Suprapubic skin (tissue), 4 donors: ENCODE measurements at regions not wholly inside any gene's neighbourhood (a gene's known extent, or its start where the extent isn't known, plus 50 kb on each side); places are given as distances from the start of the nearest gene placed in this dataset.

Experiments
- EP300 ChIP-seq: sonication (generic); formaldehyde crosslinking; IDR thresholded peaks from one replicate; pipeline ENCODE4 v1.6.1; 2017; ENCODE audit warnings: antibody characterized with exemption
- POLR2A ChIP-seq, 2 donors: fragments of 450-650 bp; IDR thresholded peaks; one replicate each; pipeline ENCODE4 v1.6.1; 2017; ENCODE audit warnings: antibody characterized with exemption in 2 of 2, mild to moderate bottlenecking in 2 of 2, moderate library complexity in 2 of 2
- POLR2AphosphoS5 ChIP-seq, 3 donors: sonication (generic); formaldehyde crosslinking; IDR thresholded peaks; one replicate each; pipeline ENCODE4 v1.6.1; 2017; ENCODE audit warnings: antibody characterized with exemption in 3 of 3
- TF ChIP-seq, protein P1 (sequence below), 2 donors: fragments of 200-600 bp in 1 of 2; fragments of 450-650 bp in 1 of 2; sonication (generic) in 1 of 2; IDR thresholded peaks; one replicate each; pipeline ENCODE4 v1.5.1; 2016 to 2019; ENCODE audit warnings: antibody characterized with exemption in 2 of 2, mild to moderate bottlenecking in 1 of 2, moderate library complexity in 1 of 2

DNA sequence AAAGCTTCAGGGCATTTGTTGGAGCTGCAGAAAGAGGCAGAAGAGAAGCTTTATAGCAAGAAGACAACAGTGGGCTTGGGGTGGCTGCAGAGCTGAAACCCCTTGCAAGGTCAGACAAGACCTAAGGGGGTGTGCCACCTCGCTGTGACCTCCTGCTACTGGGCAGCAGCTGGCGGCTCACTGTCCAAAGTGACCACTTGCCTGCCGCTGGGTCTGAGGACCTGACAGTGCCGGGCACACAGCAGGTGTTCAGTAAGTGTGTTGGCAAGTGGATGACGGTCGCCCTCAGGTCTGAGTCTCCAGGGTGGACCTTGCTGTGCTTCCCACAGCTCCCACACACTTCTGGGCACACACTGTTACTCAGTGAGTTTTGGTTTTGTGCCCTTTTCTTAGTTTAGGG is 336.5 kb downstream of the C16orf95 start:
- TF ChIP-seq, protein P1, sequence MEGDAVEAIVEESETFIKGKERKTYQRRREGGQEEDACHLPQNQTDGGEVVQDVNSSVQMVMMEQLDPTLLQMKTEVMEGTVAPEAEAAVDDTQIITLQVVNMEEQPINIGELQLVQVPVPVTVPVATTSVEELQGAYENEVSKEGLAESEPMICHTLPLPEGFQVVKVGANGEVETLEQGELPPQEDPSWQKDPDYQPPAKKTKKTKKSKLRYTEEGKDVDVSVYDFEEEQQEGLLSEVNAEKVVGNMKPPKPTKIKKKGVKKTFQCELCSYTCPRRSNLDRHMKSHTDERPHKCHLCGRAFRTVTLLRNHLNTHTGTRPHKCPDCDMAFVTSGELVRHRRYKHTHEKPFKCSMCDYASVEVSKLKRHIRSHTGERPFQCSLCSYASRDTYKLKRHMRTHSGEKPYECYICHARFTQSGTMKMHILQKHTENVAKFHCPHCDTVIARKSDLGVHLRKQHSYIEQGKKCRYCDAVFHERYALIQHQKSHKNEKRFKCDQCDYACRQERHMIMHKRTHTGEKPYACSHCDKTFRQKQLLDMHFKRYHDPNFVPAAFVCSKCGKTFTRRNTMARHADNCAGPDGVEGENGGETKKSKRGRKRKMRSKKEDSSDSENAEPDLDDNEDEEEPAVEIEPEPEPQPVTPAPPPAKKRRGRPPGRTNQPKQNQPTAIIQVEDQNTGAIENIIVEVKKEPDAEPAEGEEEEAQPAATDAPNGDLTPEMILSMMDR (IDR thresholded peaks at IDR 0.05) = no peak
- no peak for TF ChIP-seq POLR2AphosphoS5 (IDR thresholded peaks at IDR 0.05)
- TF ChIP-seq POLR2A (IDR thresholded peaks at IDR 0.05) = no peak
- TF ChIP-seq EP300 = no peak
